GM23338 (cell line): ENCODE measurements at regions not wholly inside any gene's neighbourhood (a gene's known extent, or its start where the extent isn't known, plus 50 kb on each side); places are given as distances from the start of the nearest gene placed in this dataset.
A peak's percentile ranks its signal among the peaks of the same experiment; 100 is the strongest.

ENCODE experiments used
- ATAC-seq: fragments of 200-7000 bp; cut with Tn5 transposase; 3 replicates; pipeline ENCODE4 v1.9.1; 2020
- DNase-seq: peaks from one replicate; pipeline ENCODE4 v3.0.0-alpha.2; 2015; ENCODE audit warnings: low spot score
- H2AFZ ChIP-seq: fragments of 200-600 bp; sonication (generic); 2 replicates; pipeline ENCODE4 v1.8.0; 2016; ENCODE audit warnings: antibody characterized with exemption, mild to moderate bottlenecking, moderate library complexity
- H3F3A ChIP-seq: fragments of 200-600 bp; sonication (generic); replicated peaks from 2 replicates; pipeline ENCODE4 v1.8.0; 2017; ENCODE audit warnings: antibody characterized with exemption, mixed run types, low read depth
- H3K27ac ChIP-seq: fragments of 200-600 bp; sonication (generic); 2 replicates; pipeline ENCODE4 v1.6.1; 2016; ENCODE audit warnings: low read depth
- H3K27me3 ChIP-seq: fragments of 200-600 bp; sonication (generic); 2 replicates; pipeline ENCODE4 v1.8.0; 2016; ENCODE audit warnings: mild to moderate bottlenecking, mixed run types, moderate library complexity; ENCODE audit not compliant: insufficient read depth
- H3K36me3 ChIP-seq: fragments of 200-600 bp; sonication (generic); 2 replicates; pipeline ENCODE4 v1.8.0; 2016; ENCODE audit warnings: mild to moderate bottlenecking; ENCODE audit not compliant: insufficient read depth
- H3K4me1 ChIP-seq: fragments of 200-600 bp; sonication (generic); 2 replicates; pipeline ENCODE4 v1.8.0; 2016; ENCODE audit warnings: mild to moderate bottlenecking, moderate library complexity; ENCODE audit not compliant: insufficient read depth
- H3K4me2 ChIP-seq: fragments of 200-600 bp; sonication (generic); 2 replicates; pipeline ENCODE4 v1.7.1; 2017; ENCODE audit warnings: mixed run types
- H3K4me3 ChIP-seq: fragments of 200-600 bp; sonication (generic); 2 replicates; pipeline ENCODE4 v1.6.1; 2016; ENCODE audit warnings: mixed run types
- H3K79me2 ChIP-seq: fragments of 200-600 bp; sonication (generic); replicated peaks from 2 replicates; pipeline ENCODE4 v1.8.0; 2017; ENCODE audit warnings: mild to moderate bottlenecking; ENCODE audit not compliant: insufficient read depth
- H3K9me2 ChIP-seq: fragments of 200-600 bp; sonication (generic); 2 replicates; pipeline ENCODE4 v1.8.0; 2017; ENCODE audit not compliant: insufficient read depth
- H4K20me1 ChIP-seq: fragments of 200-600 bp; sonication (generic); replicated peaks from 2 replicates; pipeline ENCODE4 v1.8.0; 2017; ENCODE audit warnings: mild to moderate bottlenecking; ENCODE audit not compliant: insufficient read depth
- H3K27ac Mint-ChIP-seq: 2 replicates; pipeline ENCODE4 v1.8.0; 2020; ENCODE audit warnings: inconsistent platforms, mild to moderate bottlenecking, moderate library complexity, mixed read lengths
- H3K27me3 Mint-ChIP-seq: 3 replicates; pipeline ENCODE4 v1.8.0; 2022; ENCODE audit warnings: low read depth, mild to moderate bottlenecking, moderate library complexity, mixed read lengths, inconsistent platforms; ENCODE audit not compliant: insufficient read depth, poor library complexity
- H3K36me3 Mint-ChIP-seq: 3 replicates; pipeline ENCODE4 v1.8.0; 2021; ENCODE audit warnings: low read depth, mild to moderate bottlenecking, inconsistent platforms, moderate library complexity, mixed read lengths
- H3K4me1 Mint-ChIP-seq: 3 replicates; pipeline ENCODE4 v1.8.0; 2020; ENCODE audit warnings: mild to moderate bottlenecking, inconsistent platforms, mixed read lengths
- H3K4me3 Mint-ChIP-seq: 3 replicates; pipeline ENCODE4 v1.8.0; 2021; ENCODE audit warnings: moderate library complexity, mild to moderate bottlenecking, inconsistent platforms, mixed read lengths
- H3K9me3 Mint-ChIP-seq: 3 replicates; pipeline ENCODE4 v1.8.0; 2020; ENCODE audit warnings: moderate library complexity, mild to moderate bottlenecking, inconsistent platforms, mixed read lengths
- CREB1 ChIP-seq: fragments of 250-450 bp; sonication (Bioruptor Pico); IDR thresholded peaks from 2 replicates; pipeline ENCODE4 v1.5.0; 2020; ENCODE audit warnings: low read depth, mild to moderate bottlenecking, moderate library complexity
- CTCF ChIP-seq, 2 experiments: fragments of 200-600 bp in 1 of 2; sonication (generic) in 1 of 2; conservative IDR thresholded peaks; 2 replicates each; pipeline versions ENCODE4 v1.5.1 to v1.6.1; 2016 to 2017; ENCODE audit warnings: antibody characterized with exemption in 2 of 2, low read depth in 2 of 2, mild to moderate bottlenecking in 2 of 2, moderate library complexity in 1 of 2
- EZH2phosphoT487 ChIP-seq: fragments of 200-600 bp; sonication (generic); IDR thresholded peaks from one replicate; pipeline ENCODE4 v1.8.1; 2018; ENCODE audit warnings: antibody characterized with exemption; ENCODE audit not compliant: unreplicated experiment
- JUNB ChIP-seq: IDR thresholded peaks from one replicate; pipeline ENCODE4 v1.6.1; 2016; ENCODE audit warnings: antibody characterized with exemption; ENCODE audit not compliant: unreplicated experiment
- NANOG ChIP-seq: IDR thresholded peaks from 2 replicates; pipeline ENCODE4 v1.6.1; 2016; ENCODE audit warnings: antibody characterized with exemption, borderline replicate concordance
- ZNF331 ChIP-seq: fragments of 250-450 bp; sonication (Bioruptor Pico); IDR thresholded peaks from 2 replicates; pipeline ENCODE4 v1.5.0; 2020; ENCODE audit warnings: low read depth, mild to moderate bottlenecking, moderate library complexity
- ZNF462 ChIP-seq: fragments of 250-450 bp; sonication (Bioruptor Pico); IDR thresholded peaks from 2 replicates; pipeline ENCODE4 v1.5.0; 2020; ENCODE audit warnings: mild to moderate bottlenecking, moderate library complexity
- TF ChIP-seq, protein P1 (sequence below): IDR thresholded peaks from one replicate; pipeline ENCODE4 v1.6.1; 2018; ENCODE audit warnings: antibody characterized with exemption; ENCODE audit not compliant: unreplicated experiment

DNA sequence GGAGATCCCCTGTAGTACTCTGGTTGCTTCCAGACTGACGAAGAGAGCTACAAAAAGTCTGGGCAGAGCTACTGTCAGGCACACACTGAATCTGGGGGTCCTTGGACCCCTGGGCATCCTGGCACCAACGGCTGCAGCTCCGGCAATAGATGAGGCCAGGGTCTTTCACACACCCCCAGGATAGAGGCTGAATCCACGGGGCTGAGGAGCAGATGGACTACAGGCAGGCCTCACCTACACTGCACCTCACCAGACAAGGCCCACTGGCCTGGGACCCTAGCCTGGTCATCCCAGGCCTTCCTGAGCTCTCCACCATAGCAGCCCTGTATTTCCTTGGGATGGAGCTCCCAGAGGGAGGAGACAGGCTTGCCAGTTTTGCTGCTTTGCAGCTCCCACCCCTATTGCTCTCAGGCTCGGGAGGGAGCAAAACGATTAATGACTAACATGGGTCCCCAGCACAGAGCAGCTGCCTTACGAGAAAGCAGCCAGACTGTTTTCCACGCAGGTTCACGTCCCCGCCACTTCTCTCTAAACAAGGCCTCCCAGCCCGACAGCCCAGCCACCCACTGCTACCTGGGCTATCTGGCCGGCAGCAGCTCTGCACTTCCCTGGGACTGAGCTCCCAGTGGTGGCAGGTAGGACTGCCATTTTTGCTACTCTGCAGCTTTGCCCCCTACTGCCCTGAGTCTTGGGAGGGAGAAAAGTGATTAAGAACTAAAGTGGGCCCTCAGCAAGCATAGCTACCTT is 1022.5 kb upstream of the ADGRL2 start:
- no peak for TF ChIP-seq ZNF331
- no peak for TF ChIP-seq CTCF (conservative IDR thresholded peaks at IDR 0.05; ENCODE audit: low read depth in 2 of 2)
- TF ChIP-seq EZH2phosphoT487 = no peak
- TF ChIP-seq NANOG = no peak
- no peak for TF ChIP-seq CREB1 (CRISPR knock-in tag)
- TF ChIP-seq, protein P1, sequence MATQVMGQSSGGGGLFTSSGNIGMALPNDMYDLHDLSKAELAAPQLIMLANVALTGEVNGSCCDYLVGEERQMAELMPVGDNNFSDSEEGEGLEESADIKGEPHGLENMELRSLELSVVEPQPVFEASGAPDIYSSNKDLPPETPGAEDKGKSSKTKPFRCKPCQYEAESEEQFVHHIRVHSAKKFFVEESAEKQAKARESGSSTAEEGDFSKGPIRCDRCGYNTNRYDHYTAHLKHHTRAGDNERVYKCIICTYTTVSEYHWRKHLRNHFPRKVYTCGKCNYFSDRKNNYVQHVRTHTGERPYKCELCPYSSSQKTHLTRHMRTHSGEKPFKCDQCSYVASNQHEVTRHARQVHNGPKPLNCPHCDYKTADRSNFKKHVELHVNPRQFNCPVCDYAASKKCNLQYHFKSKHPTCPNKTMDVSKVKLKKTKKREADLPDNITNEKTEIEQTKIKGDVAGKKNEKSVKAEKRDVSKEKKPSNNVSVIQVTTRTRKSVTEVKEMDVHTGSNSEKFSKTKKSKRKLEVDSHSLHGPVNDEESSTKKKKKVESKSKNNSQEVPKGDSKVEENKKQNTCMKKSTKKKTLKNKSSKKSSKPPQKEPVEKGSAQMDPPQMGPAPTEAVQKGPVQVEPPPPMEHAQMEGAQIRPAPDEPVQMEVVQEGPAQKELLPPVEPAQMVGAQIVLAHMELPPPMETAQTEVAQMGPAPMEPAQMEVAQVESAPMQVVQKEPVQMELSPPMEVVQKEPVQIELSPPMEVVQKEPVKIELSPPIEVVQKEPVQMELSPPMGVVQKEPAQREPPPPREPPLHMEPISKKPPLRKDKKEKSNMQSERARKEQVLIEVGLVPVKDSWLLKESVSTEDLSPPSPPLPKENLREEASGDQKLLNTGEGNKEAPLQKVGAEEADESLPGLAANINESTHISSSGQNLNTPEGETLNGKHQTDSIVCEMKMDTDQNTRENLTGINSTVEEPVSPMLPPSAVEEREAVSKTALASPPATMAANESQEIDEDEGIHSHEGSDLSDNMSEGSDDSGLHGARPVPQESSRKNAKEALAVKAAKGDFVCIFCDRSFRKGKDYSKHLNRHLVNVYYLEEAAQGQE = no peak
- no peak for TF ChIP-seq JUNB
- no peak for TF ChIP-seq ZNF462
- Mint-ChIP-seq H3K4me1 (peaks cover 7% of the 10 kb centered on the region), H3K4me3 (no peak overlapping the region), H3K27me3 (no peaks in the 10 kb centered on the region), H3K36me3 (no peaks in the 10 kb centered on the region), H3K9me3 (no peaks in the 10 kb centered on the region; the same call in none of the 3 replicates), H3K27ac (no peak overlapping the region)
- H2AFZ ChIP-seq = no peak overlapping the region
- no peak for DNase-seq
- no peak overlapping the region for H3K27ac ChIP-seq
- H3K27me3 ChIP-seq = no peaks in the 10 kb centered on the region
- no peak overlapping the region for H3K4me3 ChIP-seq
- no peaks in the 10 kb centered on the region for H3K4me1 ChIP-seq
- no peaks in the 10 kb centered on the region for H3K36me3 ChIP-seq
- H3K9me2 ChIP-seq = peaks cover 11% of the 10 kb centered on the region; the same call in 1 of the 2 replicates
- peak; percentile 31; the same call in 2 of the 3 replicates for ATAC-seq
- H4K20me1 ChIP-seq = no peaks in the 10 kb centered on the region
- no peaks in the 10 kb centered on the region for H3K79me2 ChIP-seq
- H3K4me2 ChIP-seq = no peak overlapping the region
- no peaks in the 10 kb centered on the region for H3F3A ChIP-seq
